OCI-LY3 (cell line): ENCODE measurements at regions not wholly inside any gene's neighbourhood (a gene's known extent, or its start where the extent isn't known, plus 50 kb on each side); places are given as distances from the start of the nearest gene placed in this dataset.

Experiments
- H2AFZ ChIP-seq: fragments of 200-600, 300-600 bp; shearing (Covaris generic); 2 replicates; pipeline ENCODE4 v1.6.0; 2014; ENCODE audit warnings: antibody characterized with exemption, low read depth, low read length
- H3K27ac ChIP-seq: fragments of 200-600, 300-600 bp; sonication (generic); 2 replicates; pipeline ENCODE4 v1.5.1; 2014; ENCODE audit warnings: mild to moderate bottlenecking, low read length, moderate library complexity, mixed read lengths
- H3K27me3 ChIP-seq: fragments of 200-600, 300-600 bp; sonication (generic); 2 replicates; pipeline ENCODE4 v1.6.1; 2014; ENCODE audit warnings: low read depth, low read length, mixed read lengths
- H3K36me3 ChIP-seq: fragments of 200-600, 300-600 bp; sonication (generic); replicated peaks from 2 replicates; pipeline ENCODE3; 2014; ENCODE audit warnings: low read depth, low read length, mixed read lengths
- H3K4me1 ChIP-seq: fragments of 300-600, 200-600 bp; sonication (generic); 2 replicates; pipeline ENCODE4 v1.6.1; 2014; ENCODE audit warnings: low read length, mixed read lengths
- H3K4me2 ChIP-seq: fragments of 200-600, 300-600 bp; sonication (generic); 2 replicates; pipeline ENCODE4 v1.6.1; 2014; ENCODE audit warnings: low read length, mixed read lengths
- H3K4me3 ChIP-seq: fragments of 300-600, 200-600 bp; sonication (generic); 2 replicates; pipeline ENCODE4 v1.5.1; 2014; ENCODE audit warnings: antibody characterized with exemption, mild to moderate bottlenecking, low read length, moderate library complexity
- H3K79me2 ChIP-seq: fragments of 300-600, 200-600 bp; shearing (Covaris generic); 2 replicates; pipeline ENCODE4 v1.6.1; 2014; ENCODE audit warnings: mild to moderate bottlenecking, low read length, mixed read lengths
- H3K9ac ChIP-seq: fragments of 300-600, 200-600 bp; shearing (Covaris generic); 2 replicates; pipeline ENCODE4 v1.6.0; 2014; ENCODE audit warnings: mild to moderate bottlenecking, low read length, moderate library complexity
- H3K9me3 ChIP-seq: fragments of 200-600, 300-600 bp; shearing (Covaris generic); 2 replicates; pipeline ENCODE4 v1.6.1; 2014; ENCODE audit warnings: low read length, mixed read lengths; ENCODE audit not compliant: insufficient read depth
- H4K20me1 ChIP-seq: fragments of 200-600, 300-600 bp; sonication (generic); 2 replicates; pipeline ENCODE4 v1.6.1; 2016; ENCODE audit warnings: low read length, mixed read lengths; ENCODE audit not compliant: insufficient read depth
- CTCF ChIP-seq: fragments of 200-600, 300-600 bp; sonication (generic); IDR thresholded peaks from 2 replicates; pipeline ENCODE4 v1.5.1; 2014; ENCODE audit warnings: antibody characterized with exemption, low read length, low read depth
- EZH2phosphoT487 ChIP-seq: fragments of 200-600 bp; shearing (Covaris generic); IDR thresholded peaks from 2 replicates; pipeline ENCODE4 v1.6.1; 2018; ENCODE audit warnings: antibody characterized with exemption, mixed run types, low read depth

GRCh38 chr1:80910426-80910825 lies 890.3 kb upstream of the ADGRL2 start:
- Histone ChIP-seq H4K20me1 (no peaks in the 10 kb centered on the region), H3K4me3 (no peak overlapping the region)

GRCh38 chr1:80909172-80909784 lies 891.5 kb upstream of the ADGRL2 start:
- H2AFZ ChIP-seq = no peak overlapping the region
- no peaks in the 10 kb centered on the region for H3K27me3 ChIP-seq
- no peak overlapping the region for H3K9ac ChIP-seq
- no peak overlapping the region for H3K4me3 ChIP-seq
- H3K4me2 ChIP-seq = no peak overlapping the region
- H3K36me3 ChIP-seq = no peaks in the 10 kb centered on the region
- no peak overlapping the region for H3K27ac ChIP-seq
- no peak for TF ChIP-seq CTCF
- no peak for TF ChIP-seq EZH2phosphoT487
- H3K4me1 ChIP-seq = no peaks in the 10 kb centered on the region
- no peaks in the 10 kb centered on the region for H3K79me2 ChIP-seq
- H3K9me3 ChIP-seq = no peaks in the 10 kb centered on the region
- no peaks in the 10 kb centered on the region for H4K20me1 ChIP-seq

More at GRCh38 chr1:80910426-80910825, 890.3 kb upstream of the ADGRL2 start:
- H3K9me3 ChIP-seq = no peaks in the 10 kb centered on the region
- no peak overlapping the region for H3K27ac ChIP-seq
- H3K27me3 ChIP-seq = no peaks in the 10 kb centered on the region
- no peaks in the 10 kb centered on the region for H3K79me2 ChIP-seq
- no peak overlapping the region for H3K4me2 ChIP-seq
- no peak overlapping the region for H3K9ac ChIP-seq
- TF ChIP-seq CTCF = no peak
- TF ChIP-seq EZH2phosphoT487 = no peak
- no peaks in the 10 kb centered on the region for H3K36me3 ChIP-seq
- no peaks in the 10 kb centered on the region for H3K4me1 ChIP-seq
- no peak overlapping the region for H2AFZ ChIP-seq

- H3K4me3 ChIP-seq = no peak overlapping the region
- H3K79me2 ChIP-seq = no peaks in the 10 kb centered on the region
- H3K27ac ChIP-seq = no peak overlapping the region
Measured at GRCh38 chr1:80896781-80897356, 903.9 kb upstream of the ADGRL2 start.

GRCh38 chr1:80894921-80895320 lies 905.8 kb upstream of the ADGRL2 start:
- H2AFZ ChIP-seq = no peak overlapping the region
- H4K20me1 ChIP-seq = no peaks in the 10 kb centered on the region
- no peaks in the 10 kb centered on the region for H3K27me3 ChIP-seq
- no peak overlapping the region for H3K9ac ChIP-seq
- no peak overlapping the region for H3K27ac ChIP-seq
- H3K4me1 ChIP-seq = no peaks in the 10 kb centered on the region
- no peak overlapping the region for H3K4me3 ChIP-seq
- no peaks in the 10 kb centered on the region for H3K79me2 ChIP-seq
- no peaks in the 10 kb centered on the region for H3K9me3 ChIP-seq
- no peaks in the 10 kb centered on the region for H3K36me3 ChIP-seq
- no peak for TF ChIP-seq EZH2phosphoT487
- no peak for TF ChIP-seq CTCF
- H3K4me2 ChIP-seq = no peak overlapping the region

More at GRCh38 chr1:80896781-80897356, 903.9 kb upstream of the ADGRL2 start:
- no peaks in the 10 kb centered on the region for H3K9me3 ChIP-seq
- no peak overlapping the region for H3K4me2 ChIP-seq
- no peak overlapping the region for H2AFZ ChIP-seq
- no peak overlapping the region for H3K9ac ChIP-seq
- no peaks in the 10 kb centered on the region for H3K27me3 ChIP-seq
- no peaks in the 10 kb centered on the region for H3K4me1 ChIP-seq
- TF ChIP-seq EZH2phosphoT487 (no peak), CTCF (no peak)
- H3K36me3 ChIP-seq = no peaks in the 10 kb centered on the region
- no peaks in the 10 kb centered on the region for H4K20me1 ChIP-seq
